ENCODE measurements at regions not wholly inside any gene's neighbourhood (a gene's known extent, or its start where the extent isn't known, plus 50 kb on each side); places are given as distances from the start of the nearest gene placed in this dataset.

- DNase-seq, result no peak
Measured at GRCh38 chr10:130888493-130888892, 423.0 kb downstream of the TCERG1L start.

- DNase-seq, result no peak
Measured at GRCh38 chr10:130889240-130889639, 422.3 kb downstream of the TCERG1L start.

GRCh38 chr10:130889780-130890179 lies 421.7 kb downstream of the TCERG1L start:
- no peak for DNase-seq

GRCh38 chr10:130891066-130891465 lies 420.5 kb downstream of the TCERG1L start:
- DNase-seq, result no peak

- DNase-seq, result no peak
Measured at GRCh38 chr10:130894471-130894870, 417.1 kb downstream of the TCERG1L start.

GRCh38 chr10:130895161-130895560 lies 416.4 kb downstream of the TCERG1L start:
- DNase-seq, result no peak

- no peak for DNase-seq
Measured at GRCh38 chr10:130897815-130898214, 413.7 kb downstream of the TCERG1L start.

- DNase-seq, result no peak
Measured at GRCh38 chr10:130898381-130898780, 413.1 kb downstream of the TCERG1L start.

GRCh38 chr10:130899856-130900255 lies 411.7 kb downstream of the TCERG1L start:
- no peak for DNase-seq

- no peak for DNase-seq
Measured at GRCh38 chr10:130900441-130901160, 410.9 kb downstream of the TCERG1L start.

- DNase-seq, result no peak
Measured at GRCh38 chr10:130901311-130902165, 410.0 kb downstream of the TCERG1L start.

GRCh38 chr10:130902471-130902870 lies 409.1 kb downstream of the TCERG1L start:
- no peak for DNase-seq

- no peak for DNase-seq
Measured at GRCh38 chr10:130902929-130903328, 408.6 kb downstream of the TCERG1L start.

GRCh38 chr10:130904676-130905075 lies 406.8 kb downstream of the TCERG1L start:
- no peak for DNase-seq

GRCh38 chr10:130905386-130905785 lies 406.1 kb downstream of the TCERG1L start:
- no peak for DNase-seq

GRCh38 chr10:130905921-130906320 lies 405.6 kb downstream of the TCERG1L start:
- no peak for DNase-seq

- no peak for DNase-seq
Measured at GRCh38 chr10:130910848-130911247, 400.7 kb downstream of the TCERG1L start.

GRCh38 chr10:130913844-130914243 lies 397.7 kb downstream of the TCERG1L start:
- no peak for DNase-seq

GRCh38 chr10:130914367-130914766 lies 397.2 kb downstream of the TCERG1L start:
- DNase-seq, result no peak

- DNase-seq, result no peak
Measured at GRCh38 chr10:130915065-130915464, 396.5 kb downstream of the TCERG1L start.

GRCh38 chr10:130921461-130921860 lies 390.1 kb downstream of the TCERG1L start:
- no peak for DNase-seq

GRCh38 chr10:130921911-130922440 lies 389.5 kb downstream of the TCERG1L start:
- DNase-seq, result no peak

GRCh38 chr10:130923596-130923995 lies 387.9 kb downstream of the TCERG1L start:
- DNase-seq, result no peak

Measured in DMS53 (cell line).